Prostate gland (tissue), 2 donors: ENCODE measurements at regions not wholly inside any gene's neighbourhood (a gene's known extent, or its start where the extent isn't known, plus 50 kb on each side); places are given as distances from the start of the nearest gene placed in this dataset.

Source experiments
- DNase-seq: peaks from one replicate; pipeline ENCODE4 v3.0.0-alpha.2; 2019; ENCODE audit warnings: low spot score
- H3K27ac ChIP-seq, 2 donors: fragments of 200-600 bp; sonication (generic); 2 replicates each; pipeline ENCODE4 v1.5.1; 2017 to 2019
- H3K27me3 ChIP-seq: fragments of 200-600 bp; sonication (generic); replicated peaks from 2 replicates; pipeline ENCODE4 v1.5.1; 2019; ENCODE audit not compliant: insufficient read depth
- H3K36me3 ChIP-seq, 2 donors: fragments of 200-600 bp; sonication (generic); 1 replicate in 1 of 2; 2 replicates in 1 of 2; pipeline versions ENCODE4 v1.5.1 to v1.8.1; 2017 to 2019
- H3K4me1 ChIP-seq: fragments of 200-600 bp; sonication (generic); replicated peaks from 2 replicates; pipeline ENCODE4 v1.5.1; 2019
- H3K4me3 ChIP-seq, 2 donors: fragments of 200-600 bp; sonication (generic); 2 replicates each; pipeline ENCODE4 v1.5.1; 2017 to 2019
- H3K9me3 ChIP-seq: fragments of 200-600 bp; sonication (generic); 2 replicates; pipeline ENCODE4 v1.5.1; 2017
- CTCF ChIP-seq, 4 experiments: fragments of 200-600 bp in 2 of 4; fragments of 450-650 bp in 2 of 4; sonication (generic) in 2 of 4; IDR thresholded peaks; 1 replicate in 3 of 4; 2 replicates in 1 of 4; pipeline ENCODE4 v1.5.1; 2016 to 2019; ENCODE audit warnings: antibody characterized with exemption in 4 of 4, mild to moderate bottlenecking in 2 of 4, moderate library complexity in 2 of 4
- POLR2A ChIP-seq: fragments of 450-650 bp; IDR thresholded peaks from one replicate; pipeline ENCODE4 v1.6.1; 2016; ENCODE audit warnings: antibody characterized with exemption, mild to moderate bottlenecking
- POLR2AphosphoS5 ChIP-seq: sonication (generic); formaldehyde crosslinking; IDR thresholded peaks from one replicate; pipeline ENCODE4 v1.6.1; 2017; ENCODE audit warnings: antibody characterized with exemption
- WGBS: methylation state at CpG from one replicate; pipeline ENCODE4 v1.1.5; 2018; 5-methylcytosine and 5-hydroxymethylcytosine counted together
- intact Hi-C: fragments of 100-400 bp; cut with DNase I; formaldehyde crosslinking; loops from one replicate; pipeline ENCODE4 v1.14.2; 2022

DNA sequence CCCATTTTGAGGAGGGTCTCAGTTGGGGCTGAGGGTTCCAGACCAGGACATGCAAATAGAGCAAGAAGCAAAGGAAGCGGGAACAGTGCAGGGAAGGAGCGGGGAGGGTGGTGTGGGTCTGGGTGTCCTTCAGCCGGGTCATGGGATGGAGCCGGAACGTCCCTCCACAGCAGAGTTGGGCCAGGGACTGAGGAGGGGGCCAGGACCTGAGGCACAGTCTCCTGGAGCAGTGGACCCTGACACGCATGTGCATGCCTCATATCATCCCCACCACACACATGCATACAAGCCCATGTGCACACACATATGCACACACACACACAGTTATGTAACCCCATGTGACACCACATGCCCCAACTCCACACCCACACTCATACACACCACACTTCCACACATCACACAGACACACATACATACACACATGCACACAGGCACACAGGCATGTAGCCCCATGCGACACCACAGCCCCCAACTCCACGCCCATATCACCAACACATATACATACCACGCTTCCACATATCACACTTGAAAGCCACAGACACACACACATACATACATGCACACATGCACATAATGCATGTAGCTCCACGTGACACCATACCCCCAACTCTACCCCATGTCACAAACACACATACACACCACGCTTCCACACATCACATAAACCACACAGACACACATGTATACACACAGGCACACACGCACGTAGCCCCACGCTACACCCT is 1026.6 kb downstream of the BRD1 start:
- intact Hi-C loops = no loop called here
- Histone ChIP-seq H3K4me1 (no peaks in the 10 kb centered on the region), H3K36me3 (no peaks in the 10 kb centered on the region), H3K4me3 (no peak overlapping the region), H3K27me3 (peaks cover 2% of the 10 kb centered on the region), H3K27ac (no peak overlapping the region), H3K9me3 (no peaks in the 10 kb centered on the region)
- no peak for DNase-seq
- no peak for TF ChIP-seq POLR2A
- no peak for TF ChIP-seq CTCF (IDR thresholded peaks at IDR 0.05)
- TF ChIP-seq POLR2AphosphoS5 = no peak
- 93% methylated on average over 14 of the region's 14 CpGs for WGBS

DNA sequence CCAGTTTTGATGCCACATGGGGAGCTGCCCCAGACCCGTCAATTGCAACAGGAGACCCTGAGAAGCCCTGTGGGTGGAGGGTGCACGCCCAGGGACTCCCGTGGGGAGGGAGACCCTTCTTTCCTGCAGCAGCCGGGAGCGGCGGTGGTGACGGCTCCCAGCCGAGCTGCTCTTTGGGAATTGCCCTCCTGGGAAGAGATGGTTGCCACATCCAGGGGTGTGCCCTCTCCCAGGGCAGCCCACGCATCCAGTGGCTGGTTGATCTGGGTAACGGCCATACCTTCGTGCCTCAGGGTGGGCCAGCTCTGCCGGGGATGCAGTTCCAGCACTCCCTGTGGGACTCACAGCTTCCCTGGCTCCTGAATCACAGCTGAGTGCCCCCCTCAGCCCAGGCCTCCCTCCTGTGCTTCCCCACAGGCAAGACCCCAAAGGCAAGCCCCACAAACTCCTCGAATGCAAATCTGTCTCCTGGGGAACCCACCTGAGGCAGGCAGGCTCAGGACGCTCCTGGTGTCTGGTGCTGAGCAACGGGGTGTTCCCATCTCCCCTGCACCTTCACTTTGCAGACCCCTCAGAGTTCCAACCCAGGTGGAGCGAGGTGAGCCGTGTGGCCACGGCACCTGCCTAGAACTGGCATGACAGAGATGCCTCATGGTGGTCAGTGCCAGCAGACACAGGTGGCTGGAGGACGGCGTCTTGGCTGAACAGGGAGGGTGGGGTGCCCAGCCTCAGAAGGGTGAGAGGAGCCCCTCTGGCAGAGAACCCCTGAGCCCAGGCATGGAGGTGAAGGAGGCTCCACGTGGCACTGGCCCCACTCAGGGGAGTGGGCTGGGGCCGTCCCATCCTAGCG is 1027.4 kb downstream of the BRD1 start:
- no peaks in the 10 kb centered on the region for H3K36me3 ChIP-seq
- intact Hi-C loops = no loop called here

DNA sequence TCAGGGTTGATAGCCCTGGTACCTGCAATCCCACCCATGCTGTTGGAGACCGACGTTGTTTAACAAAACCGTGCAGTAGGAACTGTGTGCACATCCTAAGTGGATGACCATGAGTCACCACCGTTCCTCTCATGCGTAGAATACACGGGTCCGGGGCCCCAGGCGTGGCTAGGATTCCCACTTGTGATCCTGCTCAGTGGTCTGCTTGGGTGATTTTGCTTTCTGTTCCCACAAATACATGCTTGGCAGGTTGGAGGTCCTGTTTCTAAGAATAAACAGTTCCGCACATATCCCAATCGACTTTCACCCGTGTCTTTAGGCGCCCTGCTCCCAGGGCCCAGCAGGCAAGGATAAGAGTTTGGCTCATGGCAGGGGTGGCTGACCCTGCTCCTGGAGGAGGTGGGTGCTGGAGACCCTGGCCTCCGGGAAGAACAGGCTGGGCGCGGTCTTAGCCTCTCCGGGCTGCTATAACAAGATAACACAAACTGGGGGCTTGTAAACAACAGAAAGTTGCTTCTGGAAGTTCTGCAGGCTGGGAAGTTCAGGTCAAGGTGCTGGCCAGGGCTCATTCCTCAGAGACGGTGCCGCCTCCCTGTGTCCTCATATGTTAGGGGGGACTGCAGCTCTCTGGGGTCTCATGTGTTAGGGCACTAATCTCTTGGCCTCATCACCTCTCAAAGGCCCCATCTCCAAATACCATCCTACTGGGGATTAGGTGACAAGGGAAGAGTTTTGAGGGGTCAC is 1028.3 kb downstream of the BRD1 start:
- no peaks in the 10 kb centered on the region for H3K4me1 ChIP-seq
- TF ChIP-seq CTCF (IDR thresholded peaks at IDR 0.05) (no peak), POLR2AphosphoS5 (no peak), POLR2A (no peak)
- H3K36me3 ChIP-seq = no peaks in the 10 kb centered on the region
- WGBS = 86% methylated on average over 18 of the region's 18 CpGs
- no peak overlapping the region for H3K27ac ChIP-seq
- intact Hi-C loops = no loop called here
- no peak for DNase-seq
- H3K4me3 ChIP-seq = no peak overlapping the region
- peaks cover 2% of the 10 kb centered on the region for H3K27me3 ChIP-seq
- H3K9me3 ChIP-seq = no peaks in the 10 kb centered on the region

More for the DNA sequence above, 1027.4 kb downstream of the BRD1 start:
- Histone ChIP-seq H3K4me1 (no peaks in the 10 kb centered on the region), H3K27ac (no peak overlapping the region), H3K9me3 (no peaks in the 10 kb centered on the region), H3K27me3 (peaks cover 2% of the 10 kb centered on the region), H3K4me3 (no peak overlapping the region)
- WGBS = 81% methylated on average over 21 of the region's 23 CpGs
- no peak for DNase-seq
- TF ChIP-seq POLR2AphosphoS5 = no peak
- no peak for TF ChIP-seq POLR2A
- no peak for TF ChIP-seq CTCF (IDR thresholded peaks at IDR 0.05)

- H3K27ac ChIP-seq = no peak overlapping the region
- H3K4me1 ChIP-seq = no peaks in the 10 kb centered on the region
- no peak for TF ChIP-seq POLR2AphosphoS5
- TF ChIP-seq CTCF (IDR thresholded peaks at IDR 0.05) = no peak
- TF ChIP-seq POLR2A = no peak
- peaks cover 2% of the 10 kb centered on the region for H3K27me3 ChIP-seq
- WGBS = 88% methylated on average over 30 of the region's 31 CpGs
- no peaks in the 10 kb centered on the region for H3K36me3 ChIP-seq
- H3K9me3 ChIP-seq = no peaks in the 10 kb centered on the region
- intact Hi-C loops = no loop called here
- no peak overlapping the region for H3K4me3 ChIP-seq
- DNase-seq = no peak
These were observed 1029.1 kb downstream of the BRD1 start for GRCh38 chr22:48798281-48799226.
